GM19438 (cell line): ENCODE measurements at regions not wholly inside any gene's neighbourhood (a gene's known extent, or its start where the extent isn't known, plus 50 kb on each side); places are given as distances from the start of the nearest gene placed in this dataset.

Experiments
- ATAC-seq: cut with Tn5 transposase; IDR thresholded peaks from one replicate; pipeline ENCODE4 v1.9.1; 2021; ENCODE audit warnings: low read depth; ENCODE audit not compliant: unreplicated experiment

- no peak for ATAC-seq
These were observed 284.4 kb upstream of the PARD3B start for GRCh38 chr2:204260901-204261300.

GRCh38 chr2:204261846-204262245, 283.4 kb upstream of the PARD3B start:
- no peak for ATAC-seq

- no peak for ATAC-seq
These were observed 281.2 kb upstream of the PARD3B start for GRCh38 chr2:204264085-204264553.

- ATAC-seq: no peak
These were observed 280.6 kb upstream of the PARD3B start for GRCh38 chr2:204264621-204265140.

- no peak for ATAC-seq
These were observed 279.5 kb upstream of the PARD3B start for GRCh38 chr2:204265681-204266181.

GRCh38 chr2:204268458-204268857, 276.8 kb upstream of the PARD3B start:
- ATAC-seq: no peak

GRCh38 chr2:204268971-204269370, 276.3 kb upstream of the PARD3B start:
- no peak for ATAC-seq

GRCh38 chr2:204272089-204272488, 273.2 kb upstream of the PARD3B start:
- ATAC-seq: no peak

- ATAC-seq: no peak
These were observed 272.5 kb upstream of the PARD3B start for GRCh38 chr2:204272610-204273287.

GRCh38 chr2:204274429-204274828, 270.8 kb upstream of the PARD3B start:
- no peak for ATAC-seq

GRCh38 chr2:204274991-204275390, 270.3 kb upstream of the PARD3B start:
- no peak for ATAC-seq

GRCh38 chr2:204277226-204277625, 268.0 kb upstream of the PARD3B start:
- no peak for ATAC-seq

GRCh38 chr2:204278454-204278853, 266.8 kb upstream of the PARD3B start:
- no peak for ATAC-seq

GRCh38 chr2:204279819-204280218, 265.5 kb upstream of the PARD3B start:
- ATAC-seq: no peak

- no peak for ATAC-seq
These were observed 265.0 kb upstream of the PARD3B start for GRCh38 chr2:204280262-204280668.

GRCh38 chr2:204282081-204282480, 263.2 kb upstream of the PARD3B start:
- ATAC-seq: no peak

GRCh38 chr2:204282525-204282924, 262.8 kb upstream of the PARD3B start:
- ATAC-seq: no peak

- no peak for ATAC-seq
These were observed 256.2 kb upstream of the PARD3B start for GRCh38 chr2:204289066-204289465.

GRCh38 chr2:204292439-204292838, 252.8 kb upstream of the PARD3B start:
- ATAC-seq: no peak

- ATAC-seq: no peak
These were observed 251.2 kb upstream of the PARD3B start for GRCh38 chr2:204293884-204294747.

GRCh38 chr2:204298404-204298803, 246.9 kb upstream of the PARD3B start:
- no peak for ATAC-seq
